HL-60 (cell line): ENCODE measurements at regions not wholly inside any gene's neighbourhood (a gene's known extent, or its start where the extent isn't known, plus 50 kb on each side); places are given as distances from the start of the nearest gene placed in this dataset.

Source experiments
- CTCF ChIP-seq: IDR thresholded peaks from one replicate; pipeline ENCODE4 v1.5.1; 2011; ENCODE audit warnings: low read length, control low read depth, inconsistent platforms; ENCODE audit not compliant: insufficient read depth
- GABPA ChIP-seq: IDR thresholded peaks from 2 replicates; pipeline ENCODE4 v1.6.1; 2012; ENCODE audit warnings: low read depth
- POLR2AphosphoS5 ChIP-seq: IDR thresholded peaks from 2 replicates; pipeline ENCODE4 v1.6.1; 2012; ENCODE audit warnings: low read depth
- REST ChIP-seq: IDR thresholded peaks from 2 replicates; pipeline ENCODE4 v1.6.1; 2012; ENCODE audit warnings: low read depth; ENCODE audit not compliant: insufficient replicate concordance
- SPI1 ChIP-seq: IDR thresholded peaks from 2 replicates; pipeline ENCODE4 v1.6.1; 2012; ENCODE audit warnings: low read depth, mild to moderate bottlenecking, borderline replicate concordance

- TF ChIP-seq CTCF (no peak), POLR2AphosphoS5 (no peak), GABPA (no peak), REST (no peak), SPI1 (no peak)
Measured at GRCh38 chr4:24655326-24655725, 71.0 kb upstream of the DHX15 start.
